ENCODE measurements at regions not wholly inside any gene's neighbourhood (a gene's known extent, or its start where the extent isn't known, plus 50 kb on each side); places are given as distances from the start of the nearest gene placed in this dataset.

- Histone ChIP-seq H3K9ac (ENCODE audit: low read depth, low read length) (no peak overlapping the region), H4K20me1 (ENCODE audit: insufficient read depth, low read length) (no peaks in the 10 kb centered on the region), H3K4me1 (ENCODE audit: insufficient read depth, low read length) (no peaks in the 10 kb centered on the region), H3K36me3 (ENCODE audit: insufficient read depth, low read length) (no peaks in the 10 kb centered on the region), H3K27me3 (ENCODE audit: insufficient read depth, low read length, poor library complexity) (no peaks in the 10 kb centered on the region), H3K4me3 (ENCODE audit: low read depth in 1 of 2, low read length in 2 of 2) (no peak overlapping the region), H3K4me2 (ENCODE audit: insufficient read depth, low read length) (no peak overlapping the region), H3K9me3 (ENCODE audit: insufficient read depth, low read length, severe bottlenecking) (no peaks in the 10 kb centered on the region), H3K79me2 (ENCODE audit: insufficient read depth, low read length) (no peaks in the 10 kb centered on the region), H3K27ac (ENCODE audit: low read length) (no peak overlapping the region), H2AFZ (ENCODE audit: low read depth, low read length) (no peak overlapping the region)
- no peak for TF ChIP-seq CTCF (IDR thresholded peaks at IDR 0.05; ENCODE audit: borderline replicate concordance, extremely low read depth, low read length, poor library complexity, severe bottlenecking)
- no peak for TF ChIP-seq EZH2 (IDR thresholded peaks at IDR 0.05; ENCODE audit: borderline replicate concordance, low read depth, low read length, severe bottlenecking)
- ATAC-seq (ENCODE audit: insufficient read depth, low read depth): no peak
- DNase-seq: no peak
Observed at GRCh38 chr4:125801373-125801772, 486.6 kb downstream of the FAT4 start.

GRCh38 chr4:125801924-125802323 is 487.2 kb downstream of the FAT4 start:
- no peaks in the 10 kb centered on the region for H3K79me2 ChIP-seq (ENCODE audit: insufficient read depth, low read length)
- no peaks in the 10 kb centered on the region for H3K9me3 ChIP-seq (ENCODE audit: insufficient read depth, low read length, severe bottlenecking)
- no peaks in the 10 kb centered on the region for H3K27me3 ChIP-seq (ENCODE audit: insufficient read depth, low read length, poor library complexity)

GRCh38 chr4:125808022-125808421 is 493.3 kb downstream of the FAT4 start:
- Histone ChIP-seq H3K36me3 (ENCODE audit: insufficient read depth, low read length) (no peaks in the 10 kb centered on the region), H4K20me1 (ENCODE audit: insufficient read depth, low read length) (no peaks in the 10 kb centered on the region), H3K4me1 (ENCODE audit: insufficient read depth, low read length) (no peaks in the 10 kb centered on the region), H3K27ac (ENCODE audit: low read length) (no peak overlapping the region), H3K27me3 (ENCODE audit: insufficient read depth, low read length, poor library complexity) (no peaks in the 10 kb centered on the region), H3K79me2 (ENCODE audit: insufficient read depth, low read length) (no peaks in the 10 kb centered on the region), H3K4me2 (ENCODE audit: insufficient read depth, low read length) (no peak overlapping the region), H3K4me3 (ENCODE audit: low read depth in 1 of 2, low read length in 2 of 2) (no peak overlapping the region), H3K9me3 (ENCODE audit: insufficient read depth, low read length, severe bottlenecking) (no peaks in the 10 kb centered on the region), H2AFZ (ENCODE audit: low read depth, low read length) (no peak overlapping the region), H3K9ac (ENCODE audit: low read depth, low read length) (no peak overlapping the region)
- ATAC-seq (ENCODE audit: insufficient read depth, low read depth): no peak
- TF ChIP-seq CTCF (IDR thresholded peaks at IDR 0.05; ENCODE audit: borderline replicate concordance, extremely low read depth, low read length, poor library complexity, severe bottlenecking) (no peak), EZH2 (IDR thresholded peaks at IDR 0.05; ENCODE audit: borderline replicate concordance, low read depth, low read length, severe bottlenecking) (no peak)
- DNase-seq: no peak

More at GRCh38 chr4:125801924-125802323, 487.2 kb downstream of the FAT4 start:
- TF ChIP-seq CTCF (IDR thresholded peaks at IDR 0.05; ENCODE audit: borderline replicate concordance, extremely low read depth, low read length, poor library complexity, severe bottlenecking) (no peak), EZH2 (IDR thresholded peaks at IDR 0.05; ENCODE audit: borderline replicate concordance, low read depth, low read length, severe bottlenecking) (no peak)
- no peaks in the 10 kb centered on the region for H3K4me1 ChIP-seq (ENCODE audit: insufficient read depth, low read length)
- H3K36me3 ChIP-seq (ENCODE audit: insufficient read depth, low read length): no peaks in the 10 kb centered on the region
- DNase-seq (no peak), ATAC-seq (ENCODE audit: insufficient read depth, low read depth) (no peak)
- no peaks in the 10 kb centered on the region for H4K20me1 ChIP-seq (ENCODE audit: insufficient read depth, low read length)
- no peak overlapping the region; the same call in 1 of the 2 replicates for H2AFZ ChIP-seq (ENCODE audit: low read depth, low read length)
- no peak overlapping the region for H3K9ac ChIP-seq (ENCODE audit: low read depth, low read length)
- H3K4me3 ChIP-seq (ENCODE audit: low read depth in 1 of 2, low read length in 2 of 2): no peak overlapping the region
- H3K27ac ChIP-seq (ENCODE audit: low read length): no peak overlapping the region
- no peak overlapping the region for H3K4me2 ChIP-seq (ENCODE audit: insufficient read depth, low read length)

GRCh38 chr4:125808570-125808969 is 493.8 kb downstream of the FAT4 start:
- H3K79me2 ChIP-seq (ENCODE audit: insufficient read depth, low read length): no peaks in the 10 kb centered on the region
- H2AFZ ChIP-seq (ENCODE audit: low read depth, low read length): no peak overlapping the region
- TF ChIP-seq EZH2 (IDR thresholded peaks at IDR 0.05; ENCODE audit: borderline replicate concordance, low read depth, low read length, severe bottlenecking) (no peak), CTCF (IDR thresholded peaks at IDR 0.05; ENCODE audit: borderline replicate concordance, extremely low read depth, low read length, poor library complexity, severe bottlenecking) (no peak)

More at GRCh38 chr4:125808570-125808969, 493.8 kb downstream of the FAT4 start:
- H3K27me3 ChIP-seq (ENCODE audit: insufficient read depth, low read length, poor library complexity): no peaks in the 10 kb centered on the region
- ATAC-seq (ENCODE audit: insufficient read depth, low read depth): no peak
- no peak overlapping the region for H3K9ac ChIP-seq (ENCODE audit: low read depth, low read length)
- no peak overlapping the region for H3K27ac ChIP-seq (ENCODE audit: low read length)
- no peaks in the 10 kb centered on the region for H3K4me1 ChIP-seq (ENCODE audit: insufficient read depth, low read length)
- H3K36me3 ChIP-seq (ENCODE audit: insufficient read depth, low read length): no peaks in the 10 kb centered on the region
- H3K4me2 ChIP-seq (ENCODE audit: insufficient read depth, low read length): no peak overlapping the region
- no peaks in the 10 kb centered on the region for H4K20me1 ChIP-seq (ENCODE audit: insufficient read depth, low read length)
- no peak for DNase-seq
- H3K4me3 ChIP-seq (ENCODE audit: low read depth in 1 of 2, low read length in 2 of 2): no peak overlapping the region
- no peaks in the 10 kb centered on the region for H3K9me3 ChIP-seq (ENCODE audit: insufficient read depth, low read length, severe bottlenecking)
